NCI-H2227 (cell line): ENCODE measurements at regions not wholly inside any gene's neighbourhood (a gene's known extent, or its start where the extent isn't known, plus 50 kb on each side); places are given as distances from the start of the nearest gene placed in this dataset.
"Not testable (repeated sequence)": the region's sequence is repeated elsewhere in the genome, so short reads cannot be mapped to it uniquely, and the experiment has no call there.

Source experiments
- DNase-seq: peaks from one replicate; lab custom pipeline; 2025; ENCODE audit not compliant: unreplicated experiment; lab: John Stamatoyannopoulos, UW

DNA sequence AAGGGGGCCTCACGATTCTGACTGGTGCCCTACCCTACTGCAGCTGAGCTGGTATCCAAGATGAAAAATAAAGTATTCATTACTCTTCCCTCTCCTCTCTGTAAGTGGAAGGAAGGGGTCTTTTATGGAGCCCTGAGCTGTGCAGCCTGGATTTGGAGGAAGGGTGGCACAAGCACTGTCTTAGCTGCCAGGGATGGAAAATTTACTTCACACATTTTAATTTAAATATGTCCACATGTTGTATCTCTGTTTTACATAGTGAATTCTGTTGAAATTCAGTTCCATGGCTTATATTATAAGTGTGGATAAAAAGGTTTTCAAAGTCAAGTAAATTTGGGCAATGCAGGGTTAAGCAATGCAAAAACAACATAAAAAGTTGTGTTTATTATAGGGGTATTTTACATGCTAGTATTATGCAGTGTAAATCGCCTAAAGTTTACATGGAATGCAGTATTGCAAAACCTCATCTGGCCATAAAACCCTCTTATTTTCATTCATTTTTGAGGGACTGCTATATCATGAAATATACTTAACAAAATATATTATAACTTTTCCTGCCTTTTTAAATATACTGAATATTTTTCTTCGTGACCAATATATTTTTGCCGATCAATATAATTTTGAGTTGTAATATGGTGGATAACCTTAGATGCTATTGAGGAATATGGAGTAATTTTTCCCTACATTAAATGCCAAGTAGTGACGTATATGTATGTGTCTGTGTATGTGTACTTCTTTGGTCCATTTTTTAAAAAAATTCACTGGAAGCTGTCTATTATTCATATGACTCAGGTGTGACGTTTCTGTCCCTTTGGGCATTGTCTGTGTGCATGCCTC, 333.9 kb upstream of the CYRIA start:
- DNase-seq = no peak

DNA sequence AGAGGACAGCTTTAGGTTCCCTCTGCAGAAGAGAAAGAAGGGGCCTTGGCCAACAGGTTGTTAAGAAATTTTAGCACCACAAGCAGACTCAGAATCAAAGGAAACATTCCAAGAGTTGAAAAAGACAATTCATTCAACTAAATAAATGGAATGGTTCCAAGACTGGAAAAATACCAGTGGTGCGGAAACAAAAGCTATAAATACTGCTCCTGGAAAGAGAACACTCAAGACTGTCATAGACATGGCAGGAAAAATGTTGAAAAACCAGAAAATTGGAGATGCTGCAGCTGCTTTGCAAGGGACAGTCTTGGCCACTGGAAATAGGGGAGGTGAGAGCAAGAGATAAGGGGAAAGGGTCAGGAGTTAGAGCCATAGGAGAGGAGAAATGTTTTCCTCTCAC, 312.7 kb upstream of the CYRIA start:
- DNase-seq = no peak

DNA sequence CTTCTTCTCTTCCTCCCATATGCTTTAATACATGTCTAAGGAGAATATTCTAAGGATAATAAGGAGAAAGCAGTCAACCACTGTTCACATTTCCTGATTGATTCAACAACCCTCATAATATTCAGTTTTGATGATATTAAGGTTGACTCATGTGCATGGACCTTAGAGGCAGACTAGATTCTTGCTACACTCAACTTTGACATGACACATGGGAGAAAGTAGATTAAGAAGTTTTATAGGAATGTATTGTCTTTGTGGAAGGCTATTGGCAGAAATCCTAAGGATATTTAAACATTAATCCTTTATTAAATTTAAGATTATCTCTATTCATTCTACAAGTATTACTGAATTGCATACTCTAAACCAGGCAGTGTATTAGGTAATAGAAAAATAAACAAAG, 309.1 kb upstream of the CYRIA start:
- no peak for DNase-seq

DNA sequence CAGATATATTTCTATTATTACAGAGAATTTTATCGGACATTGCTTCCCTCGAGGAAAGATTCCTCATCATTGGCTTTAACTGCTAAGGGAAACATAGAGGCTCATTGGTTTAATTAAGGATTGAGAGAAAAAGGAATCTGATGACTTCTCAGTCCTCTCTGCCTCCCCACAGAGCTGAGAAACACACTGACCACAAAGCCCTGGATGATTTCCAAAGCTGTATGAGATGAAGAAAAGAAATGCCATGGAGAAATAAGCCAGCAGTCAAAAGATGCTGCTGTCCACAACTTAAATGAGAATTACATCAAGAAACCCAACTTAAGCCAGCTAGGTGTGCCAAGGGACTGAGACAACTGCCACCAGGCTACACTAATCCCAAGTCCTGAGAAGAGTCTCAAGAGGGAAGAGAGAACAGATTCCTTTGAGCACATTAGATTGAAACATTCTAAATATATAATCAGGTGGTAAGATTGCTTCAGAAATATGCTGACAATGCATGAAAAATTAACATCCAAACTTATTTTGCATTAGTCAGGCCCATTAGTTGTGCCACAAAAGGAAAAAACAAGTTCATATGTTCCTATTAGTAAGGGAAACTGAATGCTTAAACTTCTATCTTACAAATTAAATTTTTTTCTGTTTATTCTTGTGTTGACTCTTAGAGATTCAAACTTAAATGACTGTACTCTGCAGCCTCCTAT, 308.1 kb upstream of the CYRIA start:
- no peak for DNase-seq

DNA sequence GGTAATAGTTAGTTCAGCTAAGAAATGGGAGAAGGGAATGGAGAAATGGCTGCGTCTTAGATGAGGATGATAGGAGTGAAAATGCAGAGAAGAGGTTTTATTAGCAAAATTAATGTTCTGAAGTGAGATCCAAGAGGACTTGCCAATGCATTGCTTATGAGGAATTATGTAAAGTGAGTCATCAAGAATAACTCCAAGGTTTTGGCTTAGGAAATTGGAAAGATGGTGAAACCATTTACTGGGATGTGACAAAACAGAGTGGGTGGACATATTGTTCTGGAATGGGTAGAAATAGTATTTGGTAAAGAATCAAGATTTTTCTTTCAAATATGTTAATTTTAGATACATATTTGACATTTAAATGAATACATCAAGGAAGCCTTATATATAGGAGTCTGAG, 306.6 kb upstream of the CYRIA start:
- no peak for DNase-seq

DNA sequence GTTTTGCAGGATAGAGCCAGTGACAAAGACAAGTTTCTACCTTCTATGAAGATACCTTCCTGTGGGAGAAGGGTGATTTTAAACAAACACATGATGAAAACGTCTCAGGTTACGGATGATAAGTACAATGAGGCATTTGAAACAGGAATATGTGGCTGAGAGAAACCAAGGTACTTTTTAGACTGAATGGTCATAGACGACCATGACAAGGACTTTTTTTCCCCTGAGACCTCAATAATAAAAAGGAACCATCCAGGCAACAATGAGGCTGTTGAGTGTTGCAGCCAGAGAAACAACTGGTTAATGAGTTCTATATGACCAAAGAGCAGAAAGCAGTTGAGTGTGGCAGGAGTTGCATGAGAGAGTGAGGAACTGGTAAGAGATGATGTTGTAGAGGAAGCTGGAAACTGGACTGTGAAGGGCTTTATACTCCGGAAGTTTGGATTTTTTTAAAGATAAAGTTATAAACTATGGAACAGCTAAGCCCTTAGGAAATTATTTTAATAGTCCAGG, 306.1 kb upstream of the CYRIA start:
- DNase-seq = no peak

DNA sequence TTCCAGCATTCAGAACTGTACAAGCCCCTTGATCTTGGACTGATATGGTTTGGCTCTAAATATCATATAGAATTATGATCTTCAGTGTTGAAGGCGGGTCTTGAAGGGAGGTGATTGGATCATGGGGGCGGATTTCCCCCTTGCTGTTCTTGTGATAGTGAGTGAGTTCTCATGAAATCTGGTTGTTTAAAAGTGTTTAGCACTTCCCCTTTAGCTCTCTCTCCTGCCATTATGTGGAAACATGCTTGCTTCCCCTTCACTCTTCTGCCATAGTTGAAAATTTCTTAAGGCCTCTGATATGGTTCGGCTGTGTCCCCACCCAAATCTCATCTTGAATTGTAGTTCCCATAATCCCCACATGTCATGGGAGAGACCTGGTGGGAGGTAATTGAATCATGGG, 305.3 kb upstream of the CYRIA start:
- DNase-seq = not testable (repeated sequence)

DNA sequence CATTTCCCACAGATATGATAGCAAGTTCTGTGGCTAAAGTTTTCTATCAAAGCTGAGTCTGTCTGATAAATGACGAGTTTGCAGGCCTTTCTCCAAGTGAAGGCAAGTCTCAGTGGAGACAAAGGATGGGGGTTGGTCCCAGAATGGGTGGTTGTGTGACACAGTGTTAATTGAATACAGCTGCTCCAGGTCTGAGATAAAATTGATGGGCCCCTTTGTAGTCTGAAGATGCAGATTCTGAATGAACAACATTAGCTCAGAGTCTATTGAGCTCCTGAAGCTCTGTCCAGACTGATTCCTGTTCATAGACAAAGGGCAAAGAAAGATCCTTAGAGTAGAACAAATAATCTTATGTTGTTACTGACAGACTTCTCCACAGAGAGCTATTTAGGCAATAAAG, 296.9 kb upstream of the CYRIA start:
- no peak for DNase-seq

DNA sequence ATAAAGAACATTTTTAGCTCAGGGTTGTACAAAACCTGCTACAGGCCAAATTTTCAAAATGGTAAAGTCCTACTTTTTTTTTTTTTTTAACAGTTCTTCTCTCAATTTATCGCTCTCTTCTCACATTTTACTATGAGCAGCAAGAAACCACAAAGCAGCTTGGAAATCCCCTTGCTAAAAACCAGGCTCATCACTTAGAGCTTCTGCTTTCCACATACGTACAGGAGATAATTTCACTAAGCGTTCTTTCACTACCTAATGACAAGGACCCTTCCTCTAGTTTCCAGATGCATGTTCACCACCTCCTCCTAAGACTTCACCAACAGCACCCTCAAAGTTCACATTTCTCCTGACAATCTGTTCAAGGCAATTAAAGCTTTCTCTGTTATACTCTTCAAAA, 294.9 kb upstream of the CYRIA start:
- no peak for DNase-seq

DNA sequence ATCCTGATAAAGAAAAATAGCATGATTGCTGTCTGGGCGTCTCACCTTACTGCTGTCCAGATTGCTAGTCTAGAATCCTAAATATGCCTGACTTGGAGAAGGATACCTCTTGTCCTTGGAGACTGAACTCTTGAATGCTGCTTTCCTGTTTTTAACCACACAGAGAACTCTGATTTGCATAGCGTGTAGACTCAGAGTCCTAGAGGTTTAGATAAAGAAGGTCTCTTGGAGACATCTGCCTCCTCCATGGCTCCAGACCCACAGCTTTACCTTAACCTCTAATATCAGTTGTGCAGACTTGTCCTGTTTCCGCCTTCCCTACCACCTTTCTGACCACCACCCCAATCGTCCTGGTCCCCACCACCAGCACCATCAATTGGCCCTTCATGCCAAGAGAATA, 292.6 kb upstream of the CYRIA start:
- no peak for DNase-seq

DNA sequence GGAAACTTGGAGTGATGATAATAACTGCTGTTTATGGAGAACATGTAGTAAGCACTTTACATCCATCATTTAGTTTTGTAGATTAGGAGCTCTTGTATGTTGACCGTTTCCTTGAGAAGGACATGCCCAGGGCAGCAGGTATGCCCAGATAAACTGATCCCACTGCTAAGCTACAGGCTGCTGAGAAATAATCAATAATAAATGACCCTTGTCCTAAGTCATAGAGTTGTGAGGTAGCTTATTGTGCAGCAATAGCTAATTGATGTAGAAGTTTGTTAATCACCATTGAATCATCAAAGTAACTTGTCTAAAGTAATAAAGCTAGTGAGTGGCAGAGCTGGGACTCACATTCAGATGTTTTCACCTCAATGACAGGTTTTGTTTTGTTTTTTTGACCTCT, 287.2 kb upstream of the CYRIA start:
- DNase-seq = no peak

DNA sequence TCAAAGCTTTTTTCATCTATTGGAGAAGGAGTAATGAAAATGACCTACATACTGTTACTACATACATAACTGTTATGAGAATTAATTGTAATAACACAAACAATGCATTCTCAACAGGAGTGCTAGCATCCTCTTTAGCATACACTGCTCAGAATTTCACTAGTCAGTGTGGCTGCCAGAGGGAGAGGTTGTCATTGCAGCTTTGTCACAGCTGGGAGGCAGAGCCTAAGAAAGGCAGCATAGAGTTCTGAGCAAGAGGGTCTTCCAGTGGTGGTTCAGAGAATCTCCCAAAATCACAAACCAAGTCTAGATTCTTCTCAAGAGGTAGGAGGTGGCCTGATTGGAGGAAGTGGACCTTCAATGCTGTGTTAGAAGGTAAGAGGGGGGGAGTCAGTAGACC, 286.7 kb upstream of the CYRIA start:
- no peak for DNase-seq

DNA sequence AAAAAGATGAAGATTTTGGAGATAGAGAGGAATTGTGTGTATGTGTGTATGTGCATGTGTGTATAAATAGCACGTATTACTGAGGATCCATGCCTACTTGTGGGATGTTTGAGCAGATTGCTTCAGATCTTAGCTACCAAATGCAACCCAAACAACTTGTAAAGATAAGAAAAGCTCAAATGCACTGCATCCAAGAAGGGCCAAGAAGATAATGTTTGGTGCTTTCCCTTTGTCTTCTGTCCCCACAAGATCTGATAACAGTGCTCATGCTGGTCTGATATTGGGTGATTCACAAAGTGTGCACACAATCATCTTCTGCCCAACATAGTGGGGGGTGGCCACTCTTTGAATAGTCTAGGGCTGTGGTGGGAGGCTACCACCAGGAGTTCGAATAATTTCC, 284.8 kb upstream of the CYRIA start:
- no peak for DNase-seq

DNA sequence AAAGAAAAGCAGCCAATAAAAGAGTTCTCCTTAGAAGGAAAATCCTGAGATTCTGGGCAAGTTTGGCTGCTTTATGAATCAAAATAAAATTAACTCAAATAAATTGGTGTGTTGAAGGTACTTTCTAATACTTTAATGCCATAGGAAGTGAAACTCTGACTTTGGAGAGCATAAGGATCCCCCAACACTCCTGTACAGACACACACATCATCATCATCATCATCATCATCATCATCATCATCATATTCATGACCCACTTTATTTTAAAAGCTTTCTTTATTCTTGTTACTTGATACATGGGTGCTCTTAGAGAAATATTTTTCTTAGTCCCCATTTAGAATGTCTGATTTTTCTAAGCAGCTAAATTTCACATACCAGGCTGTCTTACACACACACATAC, 283.1 kb upstream of the CYRIA start:
- no peak for DNase-seq

DNA sequence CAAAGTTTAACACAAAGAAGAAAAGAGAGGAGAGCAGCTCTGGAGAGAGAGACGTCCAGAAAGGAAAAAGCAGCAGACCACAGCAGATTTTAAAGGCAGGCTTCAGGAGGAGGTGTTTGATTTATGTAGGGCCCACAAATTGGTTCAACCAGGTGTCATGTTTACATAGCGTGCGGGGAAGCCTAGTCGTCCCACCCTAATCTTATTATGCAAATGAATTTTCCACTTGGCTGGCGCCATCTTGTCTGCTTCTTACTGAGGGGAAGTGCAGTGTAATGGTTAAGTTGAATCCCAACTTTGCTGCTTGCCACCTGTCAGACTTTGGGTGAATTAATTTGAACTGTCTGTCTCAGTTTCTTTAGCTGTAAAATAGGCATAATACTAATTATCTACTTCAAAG, 282.4 kb upstream of the CYRIA start:
- DNase-seq = no peak

DNA sequence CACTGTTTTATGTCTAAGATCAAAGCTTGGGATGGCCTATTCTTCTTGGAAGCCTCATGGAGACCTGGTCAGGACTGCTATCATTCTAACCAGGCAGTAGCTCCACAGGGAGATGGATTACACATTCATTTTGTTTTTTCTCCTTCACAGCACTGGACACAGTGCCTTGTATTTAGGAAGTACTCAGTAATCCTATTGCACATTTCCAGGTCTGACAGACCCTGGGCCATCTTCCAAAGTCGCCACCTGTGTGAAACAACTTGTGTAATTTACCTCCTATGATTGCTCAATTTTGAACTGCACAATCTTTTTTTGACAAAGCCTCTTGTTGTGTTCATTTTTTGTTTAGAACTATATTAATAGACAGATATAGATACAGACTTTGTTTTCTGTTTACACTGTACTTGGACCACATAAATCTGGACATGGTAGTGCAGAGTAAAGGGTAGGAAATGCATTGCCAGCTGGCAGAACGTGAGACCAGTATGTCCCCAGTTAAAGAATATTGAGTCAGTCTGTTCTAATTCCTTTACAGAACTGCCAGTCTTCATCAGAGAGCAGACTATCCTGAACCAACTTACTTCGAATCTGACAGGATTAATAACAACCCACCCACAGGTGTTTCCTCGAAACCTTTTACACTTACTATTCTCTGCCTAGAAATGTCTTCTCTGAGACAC, 277.8 kb upstream of the CYRIA start:
- no peak for DNase-seq

DNA sequence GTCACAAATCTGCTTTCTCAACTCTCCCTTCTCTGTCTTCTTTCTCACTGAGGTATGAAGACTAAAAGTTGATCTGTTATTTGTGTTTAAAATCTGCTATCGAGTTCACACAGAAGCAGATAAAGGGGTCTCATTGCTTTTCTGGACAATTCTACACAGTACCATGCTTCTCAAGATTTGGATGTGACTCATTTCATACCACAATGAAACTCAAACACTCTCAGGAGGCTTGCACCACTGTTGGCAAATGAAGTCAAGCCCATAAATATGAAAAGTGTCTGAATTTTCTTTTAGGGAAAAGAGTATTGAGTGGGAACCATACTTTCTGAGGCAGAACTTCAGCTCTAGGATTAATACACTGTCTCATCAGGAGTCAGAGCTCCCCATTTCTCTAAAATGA, 274.6 kb upstream of the CYRIA start:
- DNase-seq = no peak

DNA sequence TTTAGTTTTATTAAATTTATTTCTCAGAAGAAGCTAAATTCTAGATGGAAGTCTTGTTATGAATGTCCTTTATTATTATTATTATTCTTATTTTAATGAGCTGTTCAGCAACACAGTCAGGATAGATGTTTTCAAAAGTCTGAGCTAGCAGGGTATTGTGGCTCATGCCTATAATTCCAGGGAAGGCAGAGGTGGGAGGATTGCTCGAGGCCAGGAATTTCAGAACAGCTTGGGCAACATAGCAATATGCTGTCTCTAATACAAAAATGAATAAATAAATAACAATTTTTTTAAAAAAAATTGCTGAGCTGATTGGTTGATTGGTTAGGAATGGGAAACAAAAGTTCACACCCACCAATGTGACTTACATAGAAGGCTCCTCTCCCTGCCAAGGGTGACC, 274.1 kb upstream of the CYRIA start:
- DNase-seq = no peak

DNA sequence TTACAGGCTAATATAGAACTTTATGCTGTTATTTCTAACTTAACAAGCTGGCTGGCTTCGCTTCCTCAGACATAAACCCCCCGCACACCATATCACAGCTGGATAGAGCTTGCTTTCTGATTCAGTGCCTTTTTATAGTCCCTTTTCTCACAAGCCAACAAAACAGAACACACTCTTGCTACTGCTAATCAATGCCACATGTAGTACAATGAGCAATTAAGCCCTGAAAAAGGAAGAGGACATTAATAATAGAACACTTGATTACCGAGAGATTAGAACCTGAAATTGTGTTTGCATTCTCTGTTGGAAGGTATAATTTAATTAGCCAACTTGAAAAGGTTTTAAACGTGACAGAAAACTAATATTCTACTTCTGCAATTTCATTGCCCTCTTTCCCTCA, 267.7 kb upstream of the CYRIA start:
- no peak for DNase-seq

DNA sequence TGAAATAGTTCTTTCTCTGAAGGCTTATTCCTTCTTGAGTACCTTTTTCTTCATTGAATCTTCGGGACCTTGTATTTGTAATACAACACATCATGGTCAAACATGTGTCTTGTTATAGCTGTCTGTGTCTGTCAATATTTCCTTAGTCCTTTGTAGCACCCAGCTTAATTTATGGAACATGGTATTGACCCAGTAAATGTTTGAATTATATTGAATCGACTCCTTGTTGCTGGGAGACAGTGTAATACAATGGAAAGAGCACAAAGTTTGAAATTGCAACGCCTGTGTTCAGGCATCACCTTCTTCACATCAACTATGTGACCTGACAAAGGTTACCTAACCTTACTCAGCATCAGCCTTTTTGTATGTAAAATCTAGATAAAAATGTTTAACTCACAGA, 267.2 kb upstream of the CYRIA start:
- no peak for DNase-seq

DNA sequence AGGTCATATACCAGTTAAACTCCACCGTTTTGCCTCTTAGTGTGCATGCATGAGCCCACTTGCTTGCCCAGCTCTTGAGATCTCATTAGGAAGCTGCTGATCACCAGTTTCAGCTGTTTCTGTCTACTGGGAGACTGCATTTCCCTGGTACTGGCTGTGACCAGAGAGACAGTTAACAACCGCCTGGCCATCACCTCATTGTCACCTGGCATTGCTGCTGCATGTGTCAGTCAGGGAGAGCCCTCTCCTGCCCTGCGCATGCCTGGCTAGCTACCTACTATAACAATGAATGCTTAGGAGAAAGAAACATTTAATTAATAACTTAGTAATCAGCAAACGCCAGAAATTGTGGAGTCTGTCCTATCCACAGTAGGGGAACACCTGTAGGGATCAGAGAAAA, 265.8 kb upstream of the CYRIA start:
- no peak for DNase-seq

DNA sequence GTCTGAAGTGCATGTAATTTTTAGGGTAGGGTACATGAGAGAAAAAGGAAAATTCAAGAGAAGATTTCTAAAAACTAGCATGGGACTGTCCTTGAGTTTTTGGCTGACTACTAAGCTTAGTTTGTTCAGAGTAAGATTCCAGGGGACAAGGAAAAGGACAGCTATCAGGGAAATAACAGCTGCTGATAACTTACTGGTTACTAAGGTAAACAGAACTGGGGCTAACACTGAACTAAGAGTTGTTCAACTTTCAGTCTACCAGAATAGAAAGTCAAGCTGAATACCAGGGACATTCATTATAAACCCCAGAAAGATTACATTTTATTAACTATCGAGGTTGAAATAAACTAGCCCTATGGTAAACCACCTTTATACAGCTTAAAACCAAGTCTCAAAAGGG, 261.8 kb upstream of the CYRIA start:
- DNase-seq = no peak
